HG03442 (cell line): ENCODE measurements at regions not wholly inside any gene's neighbourhood (a gene's known extent, or its start where the extent isn't known, plus 50 kb on each side); places are given as distances from the start of the nearest gene placed in this dataset.
"Not testable (repeated sequence)": the region's sequence is repeated elsewhere in the genome, so short reads cannot be mapped to it uniquely, and the experiment has no call there.

ENCODE experiments used
- ATAC-seq: cut with Tn5 transposase; IDR thresholded peaks from one replicate; pipeline ENCODE4 v1.9.1; 2021; ENCODE audit warnings: mild to moderate bottlenecking, moderate library complexity; ENCODE audit not compliant: unreplicated experiment

DNA sequence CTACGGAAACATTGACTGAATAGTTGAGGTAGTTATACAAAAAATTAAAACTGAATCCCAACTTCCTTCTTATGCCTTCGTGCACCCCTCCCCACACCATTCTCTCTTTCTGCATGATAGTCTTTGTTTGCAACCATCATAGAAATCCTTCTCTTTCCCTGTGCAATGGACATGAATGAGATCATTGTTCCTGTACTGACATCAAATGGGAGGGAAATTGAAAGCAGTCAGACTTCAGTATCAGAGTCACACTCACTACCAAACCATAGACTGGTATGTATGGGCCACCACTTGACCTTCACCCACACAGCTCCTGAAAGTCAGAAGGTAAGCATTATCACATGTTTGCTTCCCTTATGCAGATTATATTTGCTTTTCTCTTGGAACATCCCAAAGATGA is 782.8 kb downstream of the BCL11A start:
- ATAC-seq: no peak

DNA sequence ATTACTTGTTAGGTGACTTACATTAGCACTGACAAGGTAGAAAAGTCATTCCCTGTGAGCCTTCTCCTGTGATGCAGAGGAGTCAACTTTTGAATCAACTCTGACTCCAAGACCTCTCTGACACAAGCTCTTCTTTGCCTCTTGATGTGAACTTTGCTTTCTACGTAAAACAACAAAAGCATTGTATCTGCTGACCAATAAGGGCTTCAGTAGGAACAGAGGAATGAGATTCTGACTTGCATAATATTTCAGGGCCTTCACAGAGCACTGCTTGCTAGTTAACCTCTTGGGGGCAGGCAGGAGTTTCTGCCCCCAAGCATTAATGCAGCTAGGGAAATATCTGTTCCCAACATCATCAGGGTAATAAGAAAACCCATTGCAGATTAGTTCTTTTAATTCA is 791.5 kb downstream of the BCL11A start:
- ATAC-seq: no peak

DNA sequence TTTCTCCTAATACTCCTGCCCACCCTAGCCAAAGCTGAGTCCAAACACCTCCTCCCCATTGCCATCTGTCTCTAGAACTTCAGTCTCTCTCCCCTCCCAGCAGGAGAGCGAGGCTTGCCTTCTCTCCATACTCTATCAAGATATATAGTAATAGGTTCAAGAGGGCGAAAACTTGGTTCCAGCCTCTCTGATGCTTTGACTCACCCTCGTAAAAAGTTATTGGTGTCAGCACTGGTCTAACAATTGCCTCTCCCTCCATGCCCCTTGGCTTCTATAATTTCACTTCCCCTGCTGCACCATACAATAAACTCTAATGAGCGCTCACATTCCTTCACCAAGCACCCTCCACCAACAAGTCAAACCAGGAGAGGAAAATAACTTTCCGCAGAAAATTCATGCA is 797.3 kb downstream of the BCL11A start:
- no peak for ATAC-seq

DNA sequence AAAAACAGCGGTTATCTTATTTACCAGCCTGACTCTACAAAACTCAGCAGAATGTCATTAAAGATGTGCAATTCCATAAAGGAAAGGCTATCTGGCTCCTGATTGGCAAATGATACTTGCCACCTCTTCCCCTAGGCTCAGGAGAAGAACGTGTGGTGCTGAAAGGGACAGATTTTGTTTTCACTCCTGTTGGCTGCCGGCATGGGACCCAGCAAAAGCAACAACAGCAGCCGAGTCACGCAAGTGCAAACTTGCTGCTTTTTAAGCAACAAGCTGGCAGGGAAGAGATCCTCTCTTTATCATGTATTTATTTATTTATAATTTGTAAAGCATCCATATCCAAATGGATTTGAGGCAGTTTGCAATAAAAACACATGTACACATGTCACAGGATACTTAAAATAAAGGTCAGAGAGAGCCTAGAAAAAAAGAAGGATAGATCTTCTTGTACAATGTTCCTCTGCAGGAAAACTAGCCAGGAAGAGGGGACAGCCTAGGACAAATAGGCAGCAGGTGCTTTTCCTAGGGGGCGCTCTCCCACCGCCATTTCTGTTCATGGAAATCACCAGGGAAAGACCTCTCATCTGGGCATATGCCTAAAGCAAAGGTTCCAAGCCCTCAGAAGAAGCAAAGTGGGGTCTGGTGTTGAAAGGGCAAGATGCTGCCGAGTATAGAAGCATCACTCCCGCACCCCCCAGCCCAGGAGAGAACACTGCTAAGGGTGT is 799.3 kb downstream of the BCL11A start:
- no peak for ATAC-seq

DNA sequence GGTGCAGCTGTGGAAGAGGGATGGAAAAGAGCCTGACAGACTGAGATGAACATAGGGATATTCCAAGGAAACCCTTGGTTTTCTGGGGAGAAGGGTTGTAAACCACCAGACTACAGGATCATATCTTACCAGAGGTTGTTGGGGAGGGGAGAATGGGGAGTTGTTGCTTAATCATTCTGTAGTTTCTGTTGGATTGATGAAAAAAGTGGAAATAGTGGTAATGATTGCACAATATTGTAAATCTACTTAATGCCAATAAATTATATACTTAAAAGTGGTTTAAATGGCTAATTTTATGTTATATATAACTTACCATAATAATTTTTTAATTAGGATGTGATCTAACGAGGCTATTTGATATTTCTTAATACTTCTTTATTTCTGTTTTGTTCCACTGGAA is 800.9 kb downstream of the BCL11A start:
- no peak for ATAC-seq

DNA sequence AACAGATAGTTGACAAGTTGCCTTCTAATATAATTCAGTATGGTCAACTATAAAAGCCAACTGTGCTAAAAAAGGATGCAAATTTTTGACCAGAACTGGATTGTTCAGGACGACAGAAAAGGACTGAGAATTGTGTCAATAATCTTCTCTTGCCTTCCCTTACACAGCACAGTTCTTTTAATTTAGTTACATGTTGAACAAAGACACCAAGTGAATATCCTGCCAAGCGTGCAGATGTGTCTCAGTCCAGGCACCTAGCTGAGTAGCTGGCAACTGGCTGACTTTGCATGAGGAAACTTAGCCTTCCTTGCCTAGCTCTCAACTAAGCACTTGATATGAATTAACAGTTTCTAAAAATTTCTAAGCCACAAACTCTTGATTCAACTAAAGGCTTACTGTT is 801.4 kb downstream of the BCL11A start:
- no peak for ATAC-seq

DNA sequence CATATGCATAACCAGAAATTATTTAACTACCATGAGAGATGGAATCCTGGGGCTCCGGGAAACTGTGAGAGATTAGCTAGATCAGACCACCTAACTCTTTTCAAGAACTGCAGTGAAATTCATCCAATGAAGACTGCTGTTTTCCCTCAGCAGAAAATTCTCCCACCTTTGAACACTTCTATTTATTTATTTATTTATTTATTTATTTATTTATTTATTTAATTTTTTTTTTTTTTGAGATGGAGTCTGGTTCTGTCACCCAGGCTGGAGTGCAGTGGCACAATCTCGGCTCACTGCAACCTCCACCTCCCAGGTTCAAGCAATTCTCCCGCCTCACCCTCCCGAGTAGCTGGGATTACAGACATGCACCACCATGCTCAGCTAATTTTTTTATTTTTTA is 802.2 kb downstream of the BCL11A start:
- not testable (repeated sequence) for ATAC-seq

DNA sequence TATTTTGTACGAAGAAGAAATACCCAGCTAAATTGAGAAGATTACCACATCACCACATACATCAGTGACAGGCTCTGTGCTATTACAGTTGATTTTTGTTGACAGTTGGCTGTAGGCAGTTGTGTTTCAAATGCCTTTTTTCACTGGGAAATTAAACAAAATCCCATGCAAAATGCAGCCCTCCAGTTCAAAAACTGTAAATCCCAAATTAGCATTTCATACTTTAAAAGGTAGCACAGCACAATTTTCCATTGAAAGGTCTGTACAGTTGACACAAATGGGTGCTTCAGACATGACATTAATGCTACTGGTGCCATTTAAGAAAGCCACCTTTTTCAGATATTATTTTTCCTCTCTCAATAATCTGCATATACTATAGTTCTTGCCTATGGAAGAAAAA is 807.2 kb downstream of the BCL11A start:
- no peak for ATAC-seq

DNA sequence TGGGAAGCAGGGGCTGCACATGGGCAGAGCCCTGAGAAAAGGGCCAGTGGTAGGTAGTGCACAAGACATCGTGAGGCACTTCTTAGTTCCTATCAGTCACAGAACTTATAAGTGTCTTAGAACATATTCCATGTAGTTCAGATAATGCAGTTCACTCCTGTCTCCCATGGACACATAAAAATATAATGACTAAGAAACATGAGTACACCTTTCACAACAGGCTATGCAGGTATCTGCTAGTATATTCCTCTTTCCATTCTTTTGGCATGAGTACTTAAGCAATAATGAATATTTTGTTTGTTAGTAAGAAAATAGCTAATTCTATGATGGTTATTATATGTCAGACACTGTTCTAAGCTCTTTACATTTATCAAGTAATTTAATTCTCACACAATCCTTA is 808.4 kb downstream of the BCL11A start:
- no peak for ATAC-seq

DNA sequence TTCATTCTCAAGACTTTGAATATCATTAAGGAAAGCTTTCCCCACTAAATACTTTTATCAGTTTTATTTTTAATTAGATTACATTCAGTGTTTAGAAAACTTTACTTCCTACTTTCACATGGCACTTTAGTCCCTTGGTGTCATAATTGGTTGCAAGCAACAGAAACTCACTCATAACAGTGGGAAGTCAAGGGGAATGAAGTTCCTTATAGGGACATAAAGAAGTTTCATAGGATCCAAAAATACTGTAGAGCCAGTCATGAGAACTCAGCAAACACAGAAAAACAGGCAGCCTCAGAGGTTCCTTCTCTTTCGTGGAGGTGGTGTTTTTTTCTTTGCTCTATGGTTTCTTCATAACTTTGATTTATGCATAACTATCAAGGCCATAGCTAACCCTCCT is 809.0 kb downstream of the BCL11A start:
- ATAC-seq: no peak

DNA sequence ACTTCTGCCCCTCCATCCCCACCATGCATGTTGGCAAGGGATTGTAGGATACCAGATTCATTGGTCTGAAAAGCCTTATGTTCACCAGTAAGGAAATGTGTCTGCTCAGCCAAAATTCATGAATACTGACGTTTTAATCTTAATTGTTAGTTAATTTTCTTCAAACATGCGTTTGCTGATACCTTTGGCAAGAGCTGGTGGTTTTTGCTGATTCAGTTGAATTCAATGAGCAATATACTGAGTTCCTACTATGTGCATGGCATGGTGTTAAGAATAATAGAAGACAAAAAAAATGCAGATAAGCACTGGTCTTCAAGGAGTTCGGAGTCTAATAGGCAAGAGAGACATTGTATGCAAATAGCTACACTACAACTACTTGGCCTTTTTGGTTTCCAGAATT is 811.6 kb downstream of the BCL11A start:
- no peak for ATAC-seq

DNA sequence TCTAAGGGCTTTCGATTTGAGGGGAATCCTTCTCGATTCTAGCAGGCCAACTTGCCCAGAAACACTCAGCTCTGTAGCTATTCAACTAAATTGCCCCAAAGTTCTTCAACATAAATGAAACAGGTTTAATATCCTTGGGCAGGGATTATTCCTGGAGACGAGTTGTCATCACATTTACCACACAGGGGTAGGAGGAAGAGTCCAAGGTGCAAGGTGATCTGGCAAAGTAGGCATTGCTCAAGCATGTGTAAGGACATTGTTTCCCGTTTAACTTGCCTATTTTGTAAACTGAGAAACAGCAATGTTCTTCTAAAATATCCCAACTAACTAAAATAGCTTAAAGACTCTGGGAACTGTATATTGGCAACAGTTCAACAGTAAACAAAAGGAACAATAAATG is 814.3 kb downstream of the BCL11A start:
- no peak for ATAC-seq

DNA sequence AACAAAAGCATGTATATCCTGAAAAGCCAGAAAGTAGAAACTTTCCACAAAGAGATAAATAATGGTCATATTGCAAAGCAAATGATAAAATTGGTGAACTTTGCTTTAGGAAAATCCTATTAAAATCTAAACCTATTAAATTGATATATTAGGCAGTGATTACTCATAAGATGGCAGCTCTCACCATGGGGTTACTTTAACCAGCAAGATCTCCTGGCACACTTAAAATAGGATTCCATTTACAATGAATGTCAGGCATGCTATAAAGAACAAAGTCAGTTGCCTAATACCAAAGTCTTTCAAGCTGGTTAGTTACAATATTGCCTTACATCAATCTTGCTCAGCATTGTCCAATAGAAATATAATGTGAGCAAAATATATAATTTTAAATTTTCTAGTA is 816.2 kb downstream of the BCL11A start:
- no peak for ATAC-seq

DNA sequence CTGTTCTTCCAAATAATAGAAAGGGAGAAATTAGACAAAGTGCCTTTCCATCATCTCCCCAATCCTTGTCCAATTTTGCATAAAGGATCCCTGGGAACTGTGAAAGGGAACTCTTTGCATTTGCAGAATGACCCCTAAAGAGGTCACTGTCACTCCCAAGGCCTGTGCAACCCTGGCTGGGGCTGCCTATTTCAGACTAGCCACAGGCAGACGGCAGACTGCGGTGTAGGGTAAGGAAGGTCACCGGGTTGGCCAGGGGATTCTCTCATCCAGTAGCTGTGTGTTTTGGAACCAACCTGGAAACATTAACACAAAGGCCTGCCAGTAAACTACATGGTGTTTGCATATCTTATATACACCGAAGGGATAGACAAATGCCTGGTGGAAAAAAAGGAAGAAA is 818.7 kb downstream of the BCL11A start:
- ATAC-seq: no peak

DNA sequence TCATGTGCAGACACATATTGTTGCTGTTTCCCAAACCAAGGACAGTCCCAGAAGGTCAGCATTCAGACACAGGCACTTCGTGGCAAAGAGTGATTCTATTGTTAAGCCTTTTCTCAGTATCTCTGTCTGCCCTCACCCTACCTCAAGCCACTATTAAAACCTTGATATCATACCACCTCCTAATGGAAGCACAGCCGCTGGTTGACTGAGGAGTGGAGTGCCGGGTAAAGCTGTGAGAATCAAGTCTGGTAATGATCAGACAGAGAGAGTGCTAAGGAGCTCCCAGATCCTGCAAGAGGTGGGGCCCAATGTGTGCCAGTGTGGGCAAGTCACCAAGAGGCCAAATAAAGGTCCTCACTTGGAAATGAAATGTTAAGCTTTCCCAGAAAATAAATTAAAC is 819.5 kb downstream of the BCL11A start:
- no peak for ATAC-seq

DNA sequence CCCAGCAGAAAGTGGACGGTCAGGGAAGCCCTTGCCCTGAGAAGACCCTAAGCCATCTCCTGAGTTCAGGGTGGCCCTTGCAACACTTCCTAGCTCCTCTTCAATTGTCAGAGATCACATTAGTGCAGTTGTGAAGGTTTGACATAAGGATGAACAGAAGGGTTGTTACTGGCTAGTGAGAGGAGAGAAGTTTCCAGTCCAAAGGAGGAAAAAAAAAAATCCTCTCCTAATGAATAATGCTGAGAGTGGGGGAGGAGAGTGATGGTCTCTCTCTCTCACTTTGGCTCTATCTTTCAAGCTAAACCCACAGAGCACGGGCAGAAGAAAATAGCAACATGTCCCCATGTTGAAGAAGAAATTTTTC is 819.9 kb downstream of the BCL11A start:
- no peak for ATAC-seq

DNA sequence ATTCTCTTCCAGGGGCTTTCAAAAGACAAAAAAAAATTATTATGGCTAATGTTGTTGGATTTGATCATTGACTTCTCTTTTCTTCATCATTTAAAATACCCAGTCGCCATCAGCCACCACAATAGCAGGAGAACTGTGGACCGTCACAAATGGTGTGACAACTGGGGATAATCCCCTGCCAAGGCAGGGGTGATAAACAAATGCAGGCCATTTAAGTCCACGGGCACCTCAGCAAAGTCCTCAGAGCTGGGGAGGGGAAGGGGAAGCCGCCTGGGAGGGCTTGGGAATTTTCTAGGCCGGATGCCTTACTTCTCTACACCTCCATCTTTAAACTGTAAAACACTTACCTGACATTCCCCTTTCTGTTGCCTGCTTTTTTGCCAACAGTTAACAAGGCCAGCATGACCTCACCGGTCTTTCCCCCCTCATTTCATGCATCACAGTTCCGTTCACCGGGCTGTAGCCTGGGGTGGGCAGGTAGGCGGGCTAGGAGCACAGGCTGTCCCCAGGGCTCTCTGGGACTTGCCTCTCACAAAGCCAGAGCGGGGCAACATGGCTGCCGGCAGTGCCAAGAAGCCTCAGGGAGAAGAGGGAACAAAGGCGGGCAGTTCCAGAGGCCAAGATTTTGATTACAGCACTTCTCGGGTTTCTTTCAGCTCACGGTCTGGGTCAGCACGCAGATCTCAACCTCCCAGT is 820.4 kb downstream of the BCL11A start:
- no peak for ATAC-seq

DNA sequence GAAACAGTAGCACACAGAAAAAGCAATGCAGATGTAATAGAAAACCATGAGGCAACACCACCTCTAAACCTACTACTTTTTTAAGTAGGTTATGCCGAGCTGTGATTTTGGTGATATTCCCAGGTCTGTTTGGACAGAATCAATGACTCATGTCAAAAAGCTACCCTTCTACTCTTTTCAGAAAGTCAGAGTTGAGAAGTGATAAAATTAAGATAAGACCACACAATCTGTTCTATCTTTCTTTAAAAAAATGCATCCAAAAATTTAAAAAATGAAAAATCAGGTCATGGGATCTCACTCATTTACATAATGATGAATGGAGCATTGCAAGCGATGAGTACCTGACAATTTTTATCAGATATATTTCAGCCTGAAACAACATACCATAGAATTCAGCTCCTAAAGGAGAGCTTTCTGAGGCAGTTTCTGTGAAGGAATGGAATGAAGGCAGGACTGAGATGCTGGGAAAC is 826.3 kb downstream of the BCL11A start:
- ATAC-seq: no peak

DNA sequence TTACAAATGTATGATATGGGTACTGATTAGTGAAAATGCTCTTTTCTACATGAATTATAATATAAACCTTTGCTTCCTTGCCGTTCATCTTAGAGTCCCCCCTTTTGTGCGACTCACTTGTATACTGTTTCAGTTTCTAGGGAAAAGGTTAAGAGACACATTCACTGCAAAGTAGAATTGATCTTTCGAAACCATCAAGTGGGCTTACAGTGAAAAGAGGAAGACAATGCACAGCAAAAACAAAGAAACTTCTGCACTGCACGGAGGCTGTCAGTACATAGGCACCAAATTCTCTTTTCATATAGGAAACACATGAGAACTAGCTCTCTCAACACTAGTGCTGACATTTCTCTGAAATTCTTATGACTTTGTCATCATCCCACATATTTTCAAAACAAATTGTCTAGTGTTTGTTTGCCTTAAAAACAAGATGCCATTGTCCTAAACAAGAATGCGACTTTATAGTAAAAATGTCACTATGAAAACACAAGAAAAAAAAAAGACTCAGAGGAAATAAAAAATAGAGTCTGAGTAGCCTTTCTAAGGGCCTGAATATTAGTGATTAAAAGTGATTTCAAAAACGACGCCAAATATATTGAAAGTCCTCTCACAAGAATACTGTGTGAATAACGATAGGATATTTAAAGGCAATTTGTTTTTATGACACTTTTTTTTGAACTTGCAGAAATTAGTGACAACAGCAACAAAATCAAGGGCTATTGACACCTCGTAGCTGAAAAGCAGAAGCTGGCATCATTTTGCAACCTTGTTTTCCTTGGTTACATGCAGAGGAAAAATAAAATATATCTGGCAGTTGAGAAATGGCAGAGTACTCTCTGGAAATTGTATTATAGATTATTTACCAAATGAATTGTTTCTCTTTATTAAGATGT is 827.0 kb downstream of the BCL11A start:
- no peak for ATAC-seq

DNA sequence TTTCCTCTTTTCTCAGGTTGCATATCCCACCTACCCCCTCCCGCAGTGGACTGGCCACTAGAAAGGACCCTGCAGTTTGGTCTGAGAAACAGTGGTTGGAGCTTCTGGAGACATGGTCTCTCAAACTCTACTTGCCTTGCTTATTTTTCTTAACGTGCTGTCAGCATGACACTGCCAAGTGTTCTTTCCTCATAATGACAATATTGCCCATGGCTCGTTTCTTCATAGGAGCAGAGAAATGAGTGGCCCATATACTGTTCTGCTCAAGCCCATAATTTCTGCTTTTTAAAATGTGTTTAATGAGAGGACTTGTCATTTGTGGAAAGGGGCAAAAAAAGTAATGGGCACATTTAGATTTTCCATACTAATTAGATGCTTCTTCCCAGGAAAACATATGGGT is 828.7 kb downstream of the BCL11A start:
- no peak for ATAC-seq

DNA sequence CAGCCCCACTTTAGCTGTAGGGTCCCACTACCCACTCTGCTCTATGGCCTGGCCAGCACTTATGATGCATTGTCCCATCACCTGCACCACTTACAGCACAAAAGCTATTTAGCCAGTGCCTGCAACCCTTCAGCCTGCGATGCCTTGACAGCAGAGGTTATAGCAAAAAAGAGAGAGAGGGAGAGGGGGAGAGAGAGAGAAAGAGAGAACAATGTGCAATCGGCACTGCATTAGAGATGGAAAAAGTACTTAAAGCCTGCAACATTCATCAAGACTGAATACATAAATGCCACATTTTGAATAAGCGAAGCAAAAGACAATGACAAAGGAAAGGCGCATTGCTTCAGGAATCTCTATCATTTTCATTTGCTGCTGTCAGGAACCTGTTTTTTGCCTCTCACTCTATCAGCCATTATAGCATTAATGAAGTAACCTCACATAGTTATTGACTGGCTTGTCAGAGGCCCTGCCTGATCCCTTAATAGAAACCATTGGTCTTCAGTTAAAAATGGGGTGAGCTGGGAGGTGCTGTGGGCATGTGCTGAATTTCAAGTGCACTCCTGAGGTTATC is 833.1 kb downstream of the BCL11A start:
- no peak for ATAC-seq
